GM10266 (cell line): ENCODE measurements at regions not wholly inside any gene's neighbourhood (a gene's known extent, or its start where the extent isn't known, plus 50 kb on each side); places are given as distances from the start of the nearest gene placed in this dataset.

Experiments used
- DNase-seq: peaks from one replicate; pipeline ENCODE4 v3.0.0; 2012; ENCODE audit errors: extremely low spot score
- TF ChIP-seq, protein P1 (sequence below): IDR thresholded peaks from 2 replicates; pipeline ENCODE4 v1.5.1; 2012; ENCODE audit warnings: mild to moderate bottlenecking, low read depth; ENCODE audit not compliant: control insufficient read depth, insufficient read depth; ENCODE audit errors: missing control alignments

GRCh38 chr13:39893808-39894207 lies 238.3 kb downstream of the COG6 start:
- TF ChIP-seq, protein P1, sequence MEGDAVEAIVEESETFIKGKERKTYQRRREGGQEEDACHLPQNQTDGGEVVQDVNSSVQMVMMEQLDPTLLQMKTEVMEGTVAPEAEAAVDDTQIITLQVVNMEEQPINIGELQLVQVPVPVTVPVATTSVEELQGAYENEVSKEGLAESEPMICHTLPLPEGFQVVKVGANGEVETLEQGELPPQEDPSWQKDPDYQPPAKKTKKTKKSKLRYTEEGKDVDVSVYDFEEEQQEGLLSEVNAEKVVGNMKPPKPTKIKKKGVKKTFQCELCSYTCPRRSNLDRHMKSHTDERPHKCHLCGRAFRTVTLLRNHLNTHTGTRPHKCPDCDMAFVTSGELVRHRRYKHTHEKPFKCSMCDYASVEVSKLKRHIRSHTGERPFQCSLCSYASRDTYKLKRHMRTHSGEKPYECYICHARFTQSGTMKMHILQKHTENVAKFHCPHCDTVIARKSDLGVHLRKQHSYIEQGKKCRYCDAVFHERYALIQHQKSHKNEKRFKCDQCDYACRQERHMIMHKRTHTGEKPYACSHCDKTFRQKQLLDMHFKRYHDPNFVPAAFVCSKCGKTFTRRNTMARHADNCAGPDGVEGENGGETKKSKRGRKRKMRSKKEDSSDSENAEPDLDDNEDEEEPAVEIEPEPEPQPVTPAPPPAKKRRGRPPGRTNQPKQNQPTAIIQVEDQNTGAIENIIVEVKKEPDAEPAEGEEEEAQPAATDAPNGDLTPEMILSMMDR: no peak
- no peak for DNase-seq

DNA sequence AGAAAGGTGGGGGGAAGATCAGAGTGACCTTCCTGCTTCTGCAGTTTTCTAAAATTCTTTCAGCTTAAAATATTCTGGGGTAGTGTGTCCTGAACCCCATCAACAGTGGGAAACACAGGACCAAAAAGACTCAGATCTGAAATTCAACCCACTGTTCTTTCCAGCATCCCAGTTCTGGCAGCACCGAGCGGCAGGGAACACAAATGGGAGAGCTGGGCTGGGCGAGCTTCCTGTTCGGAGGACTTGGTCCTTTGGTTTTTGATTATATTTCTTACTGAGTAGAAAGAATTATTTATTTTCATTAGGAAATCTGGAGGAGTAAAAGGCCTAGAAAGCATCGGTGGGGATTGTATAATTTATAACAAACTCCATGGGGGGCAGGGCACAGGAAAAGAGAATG lies 239.1 kb downstream of the COG6 start:
- TF ChIP-seq, protein P1: no peak
- DNase-seq: no peak

- DNase-seq: no peak
- TF ChIP-seq, protein P1: no peak
Observed at GRCh38 chr13:39895254-39895653, 239.8 kb downstream of the COG6 start.

- TF ChIP-seq, protein P1: no peak
- DNase-seq: no peak
Observed at GRCh38 chr13:39897636-39898035, 242.2 kb downstream of the COG6 start.

- TF ChIP-seq, protein P1: no peak
- DNase-seq: no peak
Observed at GRCh38 chr13:39900106-39900750, 244.8 kb downstream of the COG6 start.

DNA sequence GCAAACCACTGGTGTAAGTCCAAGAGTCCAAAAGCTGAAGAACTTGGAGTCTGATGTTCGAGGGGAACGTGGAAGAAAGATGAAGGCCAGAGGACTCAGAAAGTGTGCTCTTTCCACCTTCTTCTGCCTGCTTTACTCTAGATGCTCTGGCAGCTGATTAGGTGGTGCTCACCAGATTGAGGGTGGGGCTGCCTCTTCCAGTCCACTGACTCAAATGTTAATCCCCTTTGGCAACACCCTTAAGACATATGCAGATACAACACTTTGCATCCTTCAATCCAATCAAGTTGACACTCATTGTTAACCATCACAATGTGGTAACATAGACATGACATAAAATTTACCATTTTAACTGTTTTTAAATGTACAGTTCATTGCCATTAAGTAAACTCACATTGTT lies 249.5 kb downstream of the COG6 start:
- TF ChIP-seq, protein P1: no peak
- no peak for DNase-seq

GRCh38 chr13:39909634-39910033 lies 254.2 kb downstream of the COG6 start:
- no peak for DNase-seq
- TF ChIP-seq, protein P1: no peak
